ENCODE measurements at regions not wholly inside any gene's neighbourhood (a gene's known extent, or its start where the extent isn't known, plus 50 kb on each side); places are given as distances from the start of the nearest gene placed in this dataset.

DNA sequence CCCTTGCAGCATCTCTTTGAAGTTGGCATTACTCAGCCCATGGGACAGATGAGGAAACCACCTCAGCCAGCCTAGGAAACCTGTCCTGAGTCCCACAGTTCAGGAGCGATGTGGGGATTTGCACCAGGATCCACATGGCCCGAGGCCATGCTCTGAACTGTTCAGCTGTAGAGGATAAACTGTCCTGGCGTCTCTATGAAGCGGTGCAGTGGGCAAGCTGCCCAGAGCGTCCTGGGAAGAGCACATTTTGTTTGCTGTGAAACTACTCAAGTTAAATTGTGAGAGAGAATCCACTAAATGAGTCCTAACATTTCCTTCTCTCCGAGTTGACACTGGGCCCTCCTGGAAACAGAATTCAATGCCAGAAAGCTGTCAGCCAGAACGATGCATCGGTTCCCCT is 276.6 kb upstream of the TNRC6C start:
- Histone ChIP-seq H3K27ac (ENCODE audit: low read depth, low read length) (no peak overlapping the region), H3K9me3 (ENCODE audit: insufficient read depth, low read length) (no peaks in the 10 kb centered on the region), H3K9ac (ENCODE audit: low read length) (no peak overlapping the region), H4K20me1 (ENCODE audit: low read depth, low read length) (no peaks in the 10 kb centered on the region), H3K27me3 (ENCODE audit: low read length) (no peaks in the 10 kb centered on the region), H2AFZ (ENCODE audit: low read depth, low read length, severe bottlenecking) (no peak overlapping the region), H3K36me3 (ENCODE audit: low read length) (no peaks in the 10 kb centered on the region), H3K79me2 (ENCODE audit: insufficient read depth, low read length) (no peaks in the 10 kb centered on the region), H3K4me3 (ENCODE audit: insufficient read depth, low read length, poor library complexity, severe bottlenecking) (no peak overlapping the region), H3F3A (ENCODE audit: insufficient read depth) (no peaks in the 10 kb centered on the region), H3K4me2 (ENCODE audit: low read depth, low read length, poor library complexity, severe bottlenecking) (no peak overlapping the region), H3K9me2 (replicated peaks; ENCODE audit: insufficient read depth, low read length) (no peaks in the 10 kb centered on the region)
- TF ChIP-seq, protein P1, sequence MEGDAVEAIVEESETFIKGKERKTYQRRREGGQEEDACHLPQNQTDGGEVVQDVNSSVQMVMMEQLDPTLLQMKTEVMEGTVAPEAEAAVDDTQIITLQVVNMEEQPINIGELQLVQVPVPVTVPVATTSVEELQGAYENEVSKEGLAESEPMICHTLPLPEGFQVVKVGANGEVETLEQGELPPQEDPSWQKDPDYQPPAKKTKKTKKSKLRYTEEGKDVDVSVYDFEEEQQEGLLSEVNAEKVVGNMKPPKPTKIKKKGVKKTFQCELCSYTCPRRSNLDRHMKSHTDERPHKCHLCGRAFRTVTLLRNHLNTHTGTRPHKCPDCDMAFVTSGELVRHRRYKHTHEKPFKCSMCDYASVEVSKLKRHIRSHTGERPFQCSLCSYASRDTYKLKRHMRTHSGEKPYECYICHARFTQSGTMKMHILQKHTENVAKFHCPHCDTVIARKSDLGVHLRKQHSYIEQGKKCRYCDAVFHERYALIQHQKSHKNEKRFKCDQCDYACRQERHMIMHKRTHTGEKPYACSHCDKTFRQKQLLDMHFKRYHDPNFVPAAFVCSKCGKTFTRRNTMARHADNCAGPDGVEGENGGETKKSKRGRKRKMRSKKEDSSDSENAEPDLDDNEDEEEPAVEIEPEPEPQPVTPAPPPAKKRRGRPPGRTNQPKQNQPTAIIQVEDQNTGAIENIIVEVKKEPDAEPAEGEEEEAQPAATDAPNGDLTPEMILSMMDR (IDR thresholded peaks at IDR 0.05; ENCODE audit: insufficient read depth, low read length, poor library complexity, severe bottlenecking) = no peak
- no peak for TF ChIP-seq EZH2phosphoT487 (conservative IDR thresholded peaks at IDR 0.05; ENCODE audit: low read length)

DNA sequence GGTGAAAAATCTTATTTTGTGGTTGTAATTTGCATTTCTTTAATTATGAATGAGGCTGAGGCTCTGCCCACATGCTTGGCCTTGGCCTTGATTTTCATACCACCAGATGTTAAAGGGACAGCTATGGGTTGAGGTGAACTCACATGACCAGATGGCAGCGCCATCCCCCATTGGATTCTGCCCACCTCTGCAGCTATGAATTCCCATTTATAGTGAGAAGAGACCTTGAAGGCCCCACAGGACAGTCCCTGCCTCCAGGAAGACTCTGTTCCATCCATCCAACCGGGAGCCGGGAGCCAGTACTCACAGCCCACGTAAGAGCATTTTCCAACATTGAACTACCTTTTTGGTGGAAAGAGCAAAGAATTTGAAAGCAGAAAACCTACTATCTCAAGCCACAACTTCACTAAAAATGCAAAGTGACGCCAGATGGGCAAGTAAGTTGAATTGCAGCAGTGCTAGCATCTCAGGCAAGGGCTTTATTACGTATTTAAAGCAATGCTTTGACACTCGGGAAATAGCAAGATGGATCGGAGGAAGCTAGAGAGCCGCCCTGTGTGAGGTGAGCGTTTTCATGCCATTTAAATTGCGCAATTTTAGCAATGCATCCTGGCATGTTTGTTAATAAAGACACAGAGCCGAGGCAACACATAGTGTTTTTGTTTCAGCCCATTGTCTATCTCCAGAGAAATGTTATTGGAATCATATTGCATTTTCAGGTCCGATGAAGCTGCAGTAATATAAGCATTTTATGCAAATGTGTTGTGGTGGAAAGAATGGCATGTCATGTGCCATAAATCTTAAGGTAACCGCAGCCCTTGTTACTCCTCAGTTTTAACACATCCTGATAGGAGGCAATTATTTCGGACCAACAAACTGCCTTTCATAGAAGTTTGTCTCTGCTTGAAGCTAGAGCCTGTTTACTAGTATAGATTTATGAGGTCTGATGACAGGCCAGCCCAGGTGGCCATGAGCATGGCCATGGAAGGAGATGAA is 273.4 kb upstream of the TNRC6C start:
- no peak overlapping the region for H3K4me2 ChIP-seq (ENCODE audit: low read depth, low read length, poor library complexity, severe bottlenecking)
- no peak overlapping the region for H2AFZ ChIP-seq (ENCODE audit: low read depth, low read length, severe bottlenecking)
- H3K4me3 ChIP-seq (ENCODE audit: insufficient read depth, low read length, poor library complexity, severe bottlenecking) = no peak overlapping the region
- no peaks in the 10 kb centered on the region for H3K9me2 ChIP-seq (replicated peaks; ENCODE audit: insufficient read depth, low read length)
- H3K9me3 ChIP-seq (ENCODE audit: insufficient read depth, low read length) = no peaks in the 10 kb centered on the region
- H3K27me3 ChIP-seq (ENCODE audit: low read length) = no peaks in the 10 kb centered on the region
- no peaks in the 10 kb centered on the region for H3F3A ChIP-seq (ENCODE audit: insufficient read depth)
- H3K36me3 ChIP-seq (ENCODE audit: low read length) = no peaks in the 10 kb centered on the region
- TF ChIP-seq, protein P1 (IDR thresholded peaks at IDR 0.05; ENCODE audit: insufficient read depth, low read length, poor library complexity, severe bottlenecking) = no peak
- no peaks in the 10 kb centered on the region for H3K79me2 ChIP-seq (ENCODE audit: insufficient read depth, low read length)
- no peaks in the 10 kb centered on the region for H4K20me1 ChIP-seq (ENCODE audit: low read depth, low read length)
- no peak overlapping the region for H3K9ac ChIP-seq (ENCODE audit: low read length)
- H3K27ac ChIP-seq (ENCODE audit: low read depth, low read length) = no peak overlapping the region

DNA sequence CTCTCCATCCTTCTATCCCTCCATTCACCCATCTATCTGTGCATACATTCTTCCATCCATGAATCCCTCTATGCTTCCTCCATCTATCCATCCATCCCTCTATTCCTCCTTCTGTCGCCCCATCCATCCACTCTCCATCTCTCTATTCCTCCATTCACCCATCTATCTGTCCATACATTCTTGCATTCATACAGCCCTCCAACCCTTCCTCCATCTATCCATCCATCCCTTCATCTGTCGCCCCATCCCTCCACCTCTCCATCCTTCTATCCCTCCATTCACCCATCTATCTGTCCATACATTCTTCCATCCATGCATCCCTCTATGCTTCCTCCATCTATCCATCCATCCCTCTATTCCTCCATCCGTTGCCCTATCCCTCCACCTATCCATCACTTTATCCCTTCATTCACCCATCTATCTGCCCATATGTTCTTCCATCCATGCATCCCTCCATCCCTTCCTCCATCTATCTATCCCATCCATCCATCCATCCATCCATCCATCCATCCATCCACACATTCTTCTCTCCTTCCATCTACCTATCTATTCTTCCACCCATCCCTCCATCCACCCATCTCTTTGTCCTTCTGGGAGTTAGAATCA is 272.5 kb upstream of the TNRC6C start:
- H3K4me3 ChIP-seq (ENCODE audit: insufficient read depth, low read length, poor library complexity, severe bottlenecking) = no peak overlapping the region
- H3K4me2 ChIP-seq (ENCODE audit: low read depth, low read length, poor library complexity, severe bottlenecking) = no peak overlapping the region
- H3F3A ChIP-seq (ENCODE audit: insufficient read depth) = no peaks in the 10 kb centered on the region
- no peaks in the 10 kb centered on the region for H3K9me3 ChIP-seq (ENCODE audit: insufficient read depth, low read length)
- H3K9me2 ChIP-seq (replicated peaks; ENCODE audit: insufficient read depth, low read length) = no peaks in the 10 kb centered on the region
- H4K20me1 ChIP-seq (ENCODE audit: low read depth, low read length) = no peaks in the 10 kb centered on the region
- TF ChIP-seq, protein P1 (IDR thresholded peaks at IDR 0.05; ENCODE audit: insufficient read depth, low read length, poor library complexity, severe bottlenecking) = no peak
- no peak for TF ChIP-seq EZH2phosphoT487 (conservative IDR thresholded peaks at IDR 0.05; ENCODE audit: low read length)
- no peaks in the 10 kb centered on the region for H3K36me3 ChIP-seq (ENCODE audit: low read length)
- no peaks in the 10 kb centered on the region for H3K79me2 ChIP-seq (ENCODE audit: insufficient read depth, low read length)
- no peak overlapping the region for H2AFZ ChIP-seq (ENCODE audit: low read depth, low read length, severe bottlenecking)
- no peak overlapping the region for H3K9ac ChIP-seq (ENCODE audit: low read length)
- H3K27me3 ChIP-seq (ENCODE audit: low read length) = no peaks in the 10 kb centered on the region
- H3K27ac ChIP-seq (ENCODE audit: low read depth, low read length) = no peak overlapping the region
